Keratinocyte (primary cell): ENCODE measurements at regions not wholly inside any gene's neighbourhood (a gene's known extent, or its start where the extent isn't known, plus 50 kb on each side); places are given as distances from the start of the nearest gene placed in this dataset.

Experiments
- DNase-seq: peaks from one replicate; pipeline ENCODE4 v3.0.0-alpha.2; 2011; ENCODE audit warnings: low read depth, missing footprints, low spot score
- FAIRE-seq: peaks from 2 replicates; lab custom pipeline; 2011; peaks lifted over from hg19 to GRCh38; lab: Jason Lieb, UNC
- H2AFZ ChIP-seq: 2 replicates; pipeline ENCODE4 v1.6.0; 2012; ENCODE audit warnings: low read length, control low read depth, inconsistent platforms; ENCODE audit not compliant: control insufficient read depth
- H3K27ac ChIP-seq: 2 replicates; pipeline ENCODE4 v1.5.1; 2011; ENCODE audit warnings: low read length; ENCODE audit not compliant: control insufficient read depth, insufficient read depth
- H3K27me3 ChIP-seq: 3 replicates; pipeline ENCODE4 v1.6.0; 2011; ENCODE audit warnings: low read length; ENCODE audit not compliant: control insufficient read depth, insufficient read depth; ENCODE audit errors: extremely low read depth
- H3K36me3 ChIP-seq, 2 experiments: 2 replicates in 1 of 2; 3 replicates in 1 of 2; pipeline ENCODE4 v1.5.1; 2011; ENCODE audit warnings: low read length in 2 of 2, mild to moderate bottlenecking in 1 of 2; ENCODE audit not compliant: control insufficient read depth in 2 of 2, insufficient read depth in 2 of 2; ENCODE audit errors: extremely low read depth in 1 of 2
- H3K4me1 ChIP-seq: 3 replicates; pipeline ENCODE4 v1.5.1; 2011; ENCODE audit warnings: low read length; ENCODE audit not compliant: control insufficient read depth, insufficient read depth; ENCODE audit errors: extremely low read depth
- H3K4me2 ChIP-seq: 3 replicates; pipeline ENCODE4 v1.6.0; 2011; ENCODE audit warnings: low read depth, low read length; ENCODE audit not compliant: control insufficient read depth, insufficient read depth; ENCODE audit errors: extremely low read depth
- H3K4me3 ChIP-seq, 3 experiments: fragments of 200-600 bp in 1 of 3; sonication (generic) in 1 of 3; 2 replicates in 2 of 3; 3 replicates in 1 of 3; pipeline ENCODE4 v1.5.1; 2011 to 2016; ENCODE audit warnings: low read length in 3 of 3, mild to moderate bottlenecking in 3 of 3, control low read depth in 2 of 3, inconsistent platforms in 1 of 3, low read depth in 1 of 3, mixed read lengths in 1 of 3, mixed run types in 1 of 3, moderate library complexity in 1 of 3; ENCODE audit not compliant: control insufficient read depth in 2 of 3, insufficient read depth in 2 of 3; ENCODE audit errors: extremely low read depth in 1 of 3
- H3K79me2 ChIP-seq: 2 replicates; pipeline ENCODE4 v1.6.0; 2012; ENCODE audit warnings: low read length; ENCODE audit not compliant: control insufficient read depth, insufficient read depth
- H3K9ac ChIP-seq: 3 replicates; pipeline ENCODE4 v1.6.0; 2011; ENCODE audit warnings: low read length; ENCODE audit not compliant: control insufficient read depth, insufficient read depth; ENCODE audit errors: extremely low read depth
- H3K9me1 ChIP-seq: 3 replicates; pipeline ENCODE4 v1.6.0; 2011; ENCODE audit warnings: low read length; ENCODE audit not compliant: control insufficient read depth, insufficient read depth; ENCODE audit errors: extremely low read depth
- H3K9me3 ChIP-seq: 2 replicates; pipeline ENCODE4 v1.5.1; 2012; ENCODE audit warnings: low read depth, low read length; ENCODE audit not compliant: control insufficient read depth
- H4K20me1 ChIP-seq: 3 replicates; pipeline ENCODE4 v1.6.0; 2011; ENCODE audit warnings: low read length; ENCODE audit not compliant: control insufficient read depth, insufficient read depth; ENCODE audit errors: extremely low read depth
- CTCF ChIP-seq, 3 experiments: IDR thresholded peaks in 1 of 3; conservative IDR thresholded peaks in 1 of 3; optimal IDR thresholded peaks in 1 of 3; 2 replicates in 2 of 3; 3 replicates in 1 of 3; pipeline versions ENCODE3 to v1.5.1; 2011; ENCODE audit warnings: low read length in 3 of 3, mild to moderate bottlenecking in 3 of 3, moderate library complexity in 2 of 3, control low read depth in 1 of 3, inconsistent platforms in 1 of 3; ENCODE audit not compliant: insufficient read depth in 2 of 3; ENCODE audit errors: extremely low read depth in 1 of 3
- EZH2 ChIP-seq: IDR thresholded peaks from one replicate; pipeline ENCODE4 v1.6.1; 2012; ENCODE audit warnings: inconsistent platforms, mild to moderate bottlenecking, low read length, moderate library complexity
- dilution Hi-C: fragments of 300-500 bp; cut with MboI; formaldehyde crosslinking; loops from one replicate; pipeline ENCODE4 v1.7.0; 2020; ENCODE audit warnings: low sequenced_read_pairs; ENCODE audit not compliant: extremely low pct_ligation_motif_present

DNA sequence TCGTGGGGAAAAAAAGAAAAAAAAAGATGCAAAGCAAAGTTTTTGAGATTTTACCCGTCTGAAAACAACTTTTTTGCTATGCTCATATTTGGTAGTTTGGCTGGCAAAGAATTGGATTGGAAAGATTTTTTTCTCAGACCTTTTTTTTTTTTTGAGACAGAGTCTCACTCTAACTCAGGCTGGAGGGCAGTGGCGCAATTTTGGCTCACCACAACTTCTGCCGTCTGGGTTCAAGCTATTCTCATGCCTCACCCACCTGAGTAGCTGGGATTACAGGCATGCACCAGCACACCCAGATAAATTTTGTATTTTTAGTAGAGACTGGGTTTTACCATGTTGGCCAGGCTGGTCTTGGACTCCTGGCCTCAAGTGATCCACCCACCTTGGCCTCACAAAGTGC lies 56.3 kb upstream of the TANC1 start:
- Histone ChIP-seq H2AFZ (no peak overlapping the region), H4K20me1 (no peaks in the 10 kb centered on the region), H3K36me3 (no peaks in the 10 kb centered on the region), H3K79me2 (no peaks in the 10 kb centered on the region), H3K9me1 (no peaks in the 10 kb centered on the region), H3K4me2 (no peak overlapping the region), H3K27me3 (no peaks in the 10 kb centered on the region), H3K4me1 (peaks cover 5% of the 10 kb centered on the region), H3K9ac (no peak overlapping the region), H3K9me3 (no peaks in the 10 kb centered on the region), H3K27ac (no peak overlapping the region), H3K4me3 (no peak overlapping the region)
- TF ChIP-seq EZH2 (no peak), CTCF (optimal IDR thresholded peaks at IDR 0.05 in 1 of 3, IDR thresholded peaks at IDR 0.05 in 1 of 3, conservative IDR thresholded peaks at IDR 0.05 in 1 of 3; ENCODE audit: extremely low read depth in 1 of 3, insufficient read depth in 2 of 3, low read length in 3 of 3) (no peak)
- dilution Hi-C loops: loop anchor here (10.0 kb wide), 1 partner anchor 73 kb away; no protein-coding TSS in a partner anchor
- FAIRE-seq: no peak
- DNase-seq: no peak

DNA sequence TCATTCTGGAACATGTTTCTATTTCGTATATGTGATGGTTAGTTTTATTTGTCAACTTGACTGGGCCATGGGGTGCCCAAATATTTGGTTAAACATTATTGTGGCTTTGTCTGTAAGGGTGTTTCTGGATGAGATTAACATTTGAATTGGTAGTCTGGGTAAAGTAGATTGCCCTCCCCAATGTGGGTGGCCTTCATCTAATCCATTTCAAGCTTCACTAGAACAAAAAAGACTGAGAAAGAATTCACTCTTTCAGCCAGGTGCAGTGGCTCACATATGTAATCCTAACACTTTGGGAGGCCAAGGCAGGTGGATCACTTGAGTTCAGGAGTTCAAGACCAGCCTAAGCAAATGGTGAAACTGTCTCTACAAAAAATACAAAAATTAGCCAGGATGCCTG lies 55.7 kb upstream of the TANC1 start:
- no peaks in the 10 kb centered on the region for H3K9me1 ChIP-seq
- peaks cover 5% of the 10 kb centered on the region for H3K4me1 ChIP-seq
- no peaks in the 10 kb centered on the region for H3K27me3 ChIP-seq
- H3K4me2 ChIP-seq: no peak overlapping the region
- no peaks in the 10 kb centered on the region for H3K79me2 ChIP-seq
- no peak overlapping the region for H3K9ac ChIP-seq
- TF ChIP-seq EZH2: no peak
- no peak for TF ChIP-seq CTCF (optimal IDR thresholded peaks at IDR 0.05 in 1 of 3, IDR thresholded peaks at IDR 0.05 in 1 of 3, conservative IDR thresholded peaks at IDR 0.05 in 1 of 3; ENCODE audit: extremely low read depth in 1 of 3, insufficient read depth in 2 of 3, low read length in 3 of 3)
- H3K9me3 ChIP-seq: no peaks in the 10 kb centered on the region
- no peak overlapping the region for H2AFZ ChIP-seq
- dilution Hi-C loops: loop anchor here (10.0 kb wide), 1 partner anchor 72 kb away; no protein-coding TSS in a partner anchor
- no peaks in the 10 kb centered on the region for H4K20me1 ChIP-seq
- H3K27ac ChIP-seq: no peak overlapping the region
- H3K4me3 ChIP-seq: no peak overlapping the region
- FAIRE-seq (no peak), DNase-seq (no peak)
- no peaks in the 10 kb centered on the region for H3K36me3 ChIP-seq
